ENCODE measurements at regions not wholly inside any gene's neighbourhood (a gene's known extent, or its start where the extent isn't known, plus 50 kb on each side); places are given as distances from the start of the nearest gene placed in this dataset.

GRCh38 chr3:18888370-18888769, 259.9 kb upstream of the KCNH8 start:
- no peaks in the 10 kb centered on the region for H3K27me3 ChIP-seq (ENCODE audit: control insufficient read depth, insufficient read depth, low read length)
- H3K9ac ChIP-seq = no peak overlapping the region
- no peaks in the 10 kb centered on the region for H3K79me2 ChIP-seq
- H3K4me1 ChIP-seq = no peaks in the 10 kb centered on the region
- TF ChIP-seq CTCF (IDR thresholded peaks at IDR 0.05) = no peak
- no peak overlapping the region for H3K4me2 ChIP-seq (ENCODE audit: low read length)
- H3K27ac ChIP-seq = no peak overlapping the region
- no peaks in the 10 kb centered on the region for H3K9me3 ChIP-seq (ENCODE audit: control insufficient read depth, low read length)
- H3K36me3 ChIP-seq (ENCODE audit: control insufficient read depth, insufficient read depth, low read length) = no peaks in the 10 kb centered on the region
- no peak overlapping the region for H3K4me3 ChIP-seq (ENCODE audit: low read depth, low read length)
- no peak overlapping the region for H2AFZ ChIP-seq

- no peaks in the 10 kb centered on the region for H3K4me1 ChIP-seq
- TF ChIP-seq CTCF (IDR thresholded peaks at IDR 0.05) = no peak
- H3K4me2 ChIP-seq (ENCODE audit: low read length) = no peak overlapping the region
- no peaks in the 10 kb centered on the region for H3K27me3 ChIP-seq (ENCODE audit: control insufficient read depth, insufficient read depth, low read length)
- no peak overlapping the region for H2AFZ ChIP-seq
- H3K79me2 ChIP-seq = no peaks in the 10 kb centered on the region
- no peaks in the 10 kb centered on the region for H3K36me3 ChIP-seq (ENCODE audit: control insufficient read depth, insufficient read depth, low read length)
- no peak overlapping the region for H3K27ac ChIP-seq
- H3K4me3 ChIP-seq (ENCODE audit: low read depth, low read length) = no peak overlapping the region
- no peak overlapping the region for H3K9ac ChIP-seq
- no peaks in the 10 kb centered on the region for H3K9me3 ChIP-seq (ENCODE audit: control insufficient read depth, low read length)
These were observed 262.0 kb upstream of the KCNH8 start for GRCh38 chr3:18886331-18886730.

GRCh38 chr3:18885612-18886011, 262.7 kb upstream of the KCNH8 start:
- Histone ChIP-seq H2AFZ (no peak overlapping the region), H3K79me2 (no peaks in the 10 kb centered on the region), H3K4me3 (ENCODE audit: low read depth, low read length) (no peak overlapping the region), H3K36me3 (ENCODE audit: control insufficient read depth, insufficient read depth, low read length) (no peaks in the 10 kb centered on the region), H3K27me3 (ENCODE audit: control insufficient read depth, insufficient read depth, low read length) (no peaks in the 10 kb centered on the region), H3K9me3 (ENCODE audit: control insufficient read depth, low read length) (no peaks in the 10 kb centered on the region), H3K9ac (no peak overlapping the region), H3K4me2 (ENCODE audit: low read length) (no peak overlapping the region), H3K27ac (no peak overlapping the region), H3K4me1 (no peaks in the 10 kb centered on the region)
- no peak for TF ChIP-seq CTCF (IDR thresholded peaks at IDR 0.05)

GRCh38 chr3:18883571-18883970, 264.7 kb upstream of the KCNH8 start:
- H3K4me2 ChIP-seq (ENCODE audit: low read length) = no peak overlapping the region
- H3K27me3 ChIP-seq (ENCODE audit: control insufficient read depth, insufficient read depth, low read length) = no peaks in the 10 kb centered on the region
- no peak overlapping the region for H3K9ac ChIP-seq
- no peak overlapping the region for H3K4me3 ChIP-seq (ENCODE audit: low read depth, low read length)
- no peaks in the 10 kb centered on the region for H3K79me2 ChIP-seq
- no peaks in the 10 kb centered on the region for H3K36me3 ChIP-seq (ENCODE audit: control insufficient read depth, insufficient read depth, low read length)
- no peak for TF ChIP-seq CTCF (IDR thresholded peaks at IDR 0.05)
- H2AFZ ChIP-seq = no peak overlapping the region
- H3K4me1 ChIP-seq = no peaks in the 10 kb centered on the region
- H3K9me3 ChIP-seq (ENCODE audit: control insufficient read depth, low read length) = no peaks in the 10 kb centered on the region
- H3K27ac ChIP-seq = no peak overlapping the region

- no peaks in the 10 kb centered on the region for H3K79me2 ChIP-seq
- no peak overlapping the region for H2AFZ ChIP-seq
- no peak overlapping the region for H3K4me3 ChIP-seq (ENCODE audit: low read depth, low read length)
- no peak overlapping the region for H3K4me2 ChIP-seq (ENCODE audit: low read length)
- no peak overlapping the region for H3K9ac ChIP-seq
- no peak overlapping the region for H3K27ac ChIP-seq
- H3K36me3 ChIP-seq (ENCODE audit: control insufficient read depth, insufficient read depth, low read length) = no peaks in the 10 kb centered on the region
- H3K4me1 ChIP-seq = no peaks in the 10 kb centered on the region
- H3K9me3 ChIP-seq (ENCODE audit: control insufficient read depth, low read length) = no peaks in the 10 kb centered on the region
- TF ChIP-seq CTCF (IDR thresholded peaks at IDR 0.05) = no peak
- no peaks in the 10 kb centered on the region for H3K27me3 ChIP-seq (ENCODE audit: control insufficient read depth, insufficient read depth, low read length)
These were observed 267.6 kb upstream of the KCNH8 start for GRCh38 chr3:18880691-18881090.

Measured in parathyroid adenoma (tissue), 2 donors.